Testis (tissue), 2 donors: ENCODE measurements at regions not wholly inside any gene's neighbourhood (a gene's known extent, or its start where the extent isn't known, plus 50 kb on each side); places are given as distances from the start of the nearest gene placed in this dataset.

Source experiments
- CTCF ChIP-seq, 3 experiments: fragments of 450-650 bp in 2 of 3; fragments of 200-600 bp in 1 of 3; sonication (generic) in 1 of 3; IDR thresholded peaks; one replicate each; pipeline ENCODE4 v1.5.1; 2016 to 2019; ENCODE audit warnings: antibody characterized with exemption in 3 of 3, mild to moderate bottlenecking in 2 of 3, moderate library complexity in 1 of 3
- POLR2A ChIP-seq: fragments of 450-650 bp; IDR thresholded peaks from one replicate; pipeline ENCODE4 v1.6.1; 2017; ENCODE audit warnings: antibody characterized with exemption, mild to moderate bottlenecking, moderate library complexity

- no peak for TF ChIP-seq CTCF (IDR thresholded peaks at IDR 0.05)
- no peak for TF ChIP-seq POLR2A
These were observed 212.1 kb downstream of the IZUMO3 start for GRCh38 chr9:24333629-24334028.
